Effector CD4-positive, alpha-beta T cell (primary cell): ENCODE measurements at regions not wholly inside any gene's neighbourhood (a gene's known extent, or its start where the extent isn't known, plus 50 kb on each side); places are given as distances from the start of the nearest gene placed in this dataset.

ENCODE experiments used
- DNase-seq: peaks from one replicate; pipeline ENCODE4 v3.0.0-alpha.2; 2020

DNA sequence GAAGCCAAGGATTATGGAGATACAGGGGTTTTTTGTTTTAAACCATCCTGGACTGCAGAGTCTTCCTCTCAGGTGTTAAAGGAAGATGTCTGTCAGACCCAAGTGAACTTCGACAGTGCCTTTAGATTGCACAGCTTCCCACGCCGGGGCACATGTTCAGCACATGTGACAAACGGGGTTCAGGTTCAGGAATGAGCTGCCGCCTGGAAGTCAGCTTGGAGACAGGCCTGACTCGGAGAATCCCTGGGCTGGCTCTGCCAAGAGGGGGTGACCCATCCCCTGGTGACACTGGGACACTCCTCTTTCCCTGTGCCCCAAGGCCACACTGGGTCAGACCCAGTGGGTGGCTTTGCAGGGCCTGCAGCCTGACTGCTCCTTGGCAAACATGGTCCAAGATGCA is 359.3 kb upstream of the SALL3 start:
- DNase-seq, result no peak

DNA sequence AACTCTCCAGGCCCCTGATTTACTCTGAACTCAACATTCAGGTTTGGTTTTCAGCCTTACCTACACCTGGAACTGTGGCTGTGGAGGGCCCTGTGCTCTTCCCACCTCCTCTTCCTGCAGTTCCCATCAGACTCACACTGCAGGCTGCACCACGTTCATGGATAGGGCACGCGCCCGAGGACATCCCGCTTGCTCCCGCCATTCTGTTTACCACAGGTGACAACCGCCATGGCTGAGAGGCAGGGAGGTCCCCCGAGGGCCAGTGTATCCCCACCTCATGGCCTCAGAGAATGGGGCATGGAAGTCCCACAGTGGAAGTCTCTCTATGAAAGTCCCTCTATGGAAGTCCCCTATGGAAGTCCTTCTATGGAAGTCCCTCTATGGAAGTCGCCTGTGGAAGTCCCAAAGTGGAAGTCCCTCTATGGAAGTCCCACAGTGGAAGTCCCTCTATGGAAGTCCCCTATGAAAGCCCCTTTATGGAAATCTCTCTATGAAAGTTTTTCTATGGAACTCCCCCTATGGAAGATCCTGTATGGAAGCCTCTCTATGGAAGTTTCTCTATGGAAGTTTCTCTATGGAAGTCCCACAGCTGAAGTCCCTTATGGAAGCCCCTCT is 358.4 kb upstream of the SALL3 start:
- no peak for DNase-seq

GRCh38 chr18:78622251-78622906 is 357.2 kb upstream of the SALL3 start:
- DNase-seq, result no peak

DNA sequence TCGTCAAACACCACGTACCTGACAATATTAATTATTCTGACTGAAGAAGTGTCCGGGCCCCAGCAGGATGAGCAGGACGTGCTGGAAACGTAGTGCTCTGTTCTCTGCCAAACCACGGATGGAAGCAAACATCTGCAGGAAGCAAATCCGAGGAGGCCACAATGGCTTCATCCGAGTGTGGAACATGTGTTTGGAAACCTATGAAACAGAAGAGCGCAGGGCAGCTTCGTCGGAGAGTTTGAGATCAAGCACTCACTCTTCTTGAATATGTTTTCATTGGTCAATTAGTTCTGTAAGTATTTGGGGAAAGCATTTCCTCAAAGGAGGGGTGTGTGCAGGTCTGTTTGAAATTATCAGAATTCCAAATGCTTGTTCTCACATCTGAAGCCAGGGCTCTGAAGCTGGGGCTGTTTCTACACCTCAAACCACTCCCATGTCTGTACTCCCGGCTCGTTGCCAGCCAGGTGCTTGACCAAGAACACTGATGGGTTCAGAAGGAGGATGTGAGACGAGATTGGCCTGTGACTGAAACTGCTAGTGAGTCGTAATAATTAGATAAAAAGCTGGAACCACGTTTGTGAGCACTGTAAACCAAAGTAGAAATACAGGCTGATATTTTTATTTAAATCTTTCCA is 356.6 kb upstream of the SALL3 start:
- no peak for DNase-seq

DNA sequence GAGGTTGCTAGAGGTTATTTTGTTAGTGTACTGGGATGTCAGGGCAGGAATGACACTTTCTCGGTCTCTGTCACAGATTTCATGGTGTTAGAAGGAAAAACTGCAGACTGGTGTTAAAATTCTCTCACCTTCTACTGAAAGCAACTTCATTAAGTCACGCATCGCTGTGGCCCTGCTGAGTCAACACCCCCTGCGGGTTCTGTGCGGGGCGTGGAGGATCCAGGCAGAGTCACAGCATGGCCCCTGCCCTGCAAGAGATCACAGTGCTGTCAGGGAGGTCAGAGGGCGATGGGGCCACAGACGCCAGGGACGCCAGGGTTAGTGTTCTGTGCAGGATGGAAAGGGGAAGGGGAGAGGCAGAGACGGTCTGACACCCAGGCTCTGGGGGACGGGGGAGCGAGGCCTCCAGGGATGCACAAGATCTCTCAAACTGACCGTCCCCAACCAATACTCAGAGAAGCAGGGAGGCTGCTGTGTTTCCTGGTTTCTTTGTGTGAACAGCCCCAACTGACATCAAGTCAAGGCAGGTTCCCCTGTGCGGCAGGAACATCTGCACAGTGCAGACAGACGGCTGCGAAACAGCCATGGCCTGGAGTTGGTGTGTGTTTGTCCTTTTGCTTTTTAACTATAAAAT is 354.9 kb upstream of the SALL3 start:
- DNase-seq, result no peak

GRCh38 chr18:78625847-78626246 is 353.8 kb upstream of the SALL3 start:
- no peak for DNase-seq

DNA sequence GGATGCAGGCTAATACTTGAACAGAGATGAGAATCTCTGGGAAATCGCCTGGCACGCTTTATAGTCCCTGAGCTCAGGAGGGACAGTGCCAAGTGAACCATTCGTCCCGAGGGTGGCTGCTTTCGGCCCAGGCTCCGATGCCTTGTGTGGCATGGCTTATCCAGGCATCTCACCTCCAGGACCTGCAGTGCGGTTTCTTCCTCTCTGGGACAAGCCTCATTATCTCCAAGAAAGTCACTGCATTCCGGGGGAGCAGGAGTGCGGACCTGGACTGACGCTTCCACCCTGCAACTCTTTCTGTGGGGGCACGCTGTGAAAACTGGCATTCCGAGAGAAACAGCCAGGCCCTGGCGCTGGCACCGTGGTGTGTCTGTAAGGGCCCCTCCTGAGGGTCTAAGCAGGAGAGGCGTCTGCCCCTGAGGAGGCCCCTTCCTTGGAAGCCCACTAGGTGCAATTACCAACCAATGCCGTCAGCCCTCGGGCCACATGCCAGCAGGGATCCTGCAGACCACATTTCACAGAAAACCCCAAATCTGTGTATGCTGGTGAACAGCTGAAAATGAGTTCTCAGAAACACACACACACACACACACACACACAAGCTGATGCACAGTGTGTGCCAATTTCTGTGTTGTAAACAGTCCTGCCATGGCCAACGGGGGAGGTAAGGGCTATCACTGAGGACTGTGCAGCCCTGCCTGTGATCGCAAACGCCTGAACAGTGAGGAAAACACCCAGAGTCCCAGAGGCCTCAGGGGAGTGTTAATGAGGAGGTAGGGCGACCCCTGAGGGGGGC is 351.9 kb upstream of the SALL3 start:
- DNase-seq, result no peak

- DNase-seq, result no peak
Measured at GRCh38 chr18:78629426-78629825, 350.2 kb upstream of the SALL3 start.

DNA sequence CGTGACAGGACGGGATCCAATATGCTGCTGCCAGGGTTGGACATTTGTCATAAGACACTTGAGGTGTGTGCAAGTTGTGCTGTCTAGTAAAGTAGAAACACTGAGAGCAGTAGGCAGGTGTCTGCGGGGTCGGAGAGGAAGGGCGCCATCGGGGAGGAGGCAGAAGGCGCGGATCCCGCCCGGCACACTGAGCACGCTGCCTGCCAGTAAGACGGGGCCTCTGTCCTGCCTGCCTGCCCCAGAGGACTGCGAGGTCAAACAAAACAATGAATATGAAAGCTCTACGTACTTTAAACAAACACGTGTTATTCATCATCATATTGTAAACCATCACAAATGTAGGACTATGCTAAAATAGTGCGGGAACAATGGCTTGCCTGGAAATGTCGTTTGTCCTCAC is 349.3 kb upstream of the SALL3 start:
- DNase-seq, result no peak

DNA sequence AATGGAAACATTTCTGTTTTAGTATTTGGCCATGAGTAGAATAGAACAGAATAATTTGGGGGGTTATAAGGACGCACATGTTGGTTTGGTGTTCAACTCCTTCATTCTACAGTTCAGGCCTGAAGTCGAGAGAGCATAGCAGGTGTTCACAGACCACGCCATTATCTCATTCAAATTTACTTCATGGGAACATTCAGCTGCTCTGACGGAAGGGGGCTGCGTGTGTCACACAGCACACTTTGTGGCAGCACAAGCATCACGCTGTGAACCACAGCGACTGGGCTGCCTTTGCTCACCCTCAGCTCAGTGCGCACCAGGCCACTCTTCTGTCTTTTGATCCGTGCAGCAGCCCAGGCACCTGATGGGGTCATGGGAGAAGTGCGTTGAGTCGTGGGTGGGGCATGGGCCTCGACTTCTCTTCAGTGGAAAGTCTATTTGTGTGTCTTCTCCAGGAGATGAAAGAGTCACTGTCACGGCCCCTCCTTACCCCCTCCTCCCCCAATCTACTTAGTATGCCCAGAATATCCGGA is 348.6 kb upstream of the SALL3 start:
- DNase-seq, result no peak

DNA sequence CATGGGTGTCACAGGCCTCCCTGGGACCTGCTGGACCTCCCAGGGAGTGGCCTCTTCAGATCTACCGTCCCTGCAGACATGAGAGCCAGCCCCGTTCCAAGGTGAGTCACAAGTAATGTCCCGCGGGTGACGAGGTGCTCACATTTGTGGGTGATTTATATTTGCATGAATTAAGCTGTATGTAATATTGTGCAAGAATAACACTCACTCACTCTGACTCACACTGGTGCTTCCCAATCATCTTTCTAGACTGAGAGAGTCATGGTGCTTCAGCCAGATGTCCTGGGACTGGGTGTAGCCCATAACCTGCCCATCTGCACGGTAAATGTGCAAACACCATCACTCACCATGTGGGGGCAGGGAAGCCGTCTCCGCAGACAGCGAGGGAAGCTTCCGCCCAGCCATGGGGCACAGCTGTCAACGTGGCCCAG is 347.5 kb upstream of the SALL3 start:
- DNase-seq, result no peak

DNA sequence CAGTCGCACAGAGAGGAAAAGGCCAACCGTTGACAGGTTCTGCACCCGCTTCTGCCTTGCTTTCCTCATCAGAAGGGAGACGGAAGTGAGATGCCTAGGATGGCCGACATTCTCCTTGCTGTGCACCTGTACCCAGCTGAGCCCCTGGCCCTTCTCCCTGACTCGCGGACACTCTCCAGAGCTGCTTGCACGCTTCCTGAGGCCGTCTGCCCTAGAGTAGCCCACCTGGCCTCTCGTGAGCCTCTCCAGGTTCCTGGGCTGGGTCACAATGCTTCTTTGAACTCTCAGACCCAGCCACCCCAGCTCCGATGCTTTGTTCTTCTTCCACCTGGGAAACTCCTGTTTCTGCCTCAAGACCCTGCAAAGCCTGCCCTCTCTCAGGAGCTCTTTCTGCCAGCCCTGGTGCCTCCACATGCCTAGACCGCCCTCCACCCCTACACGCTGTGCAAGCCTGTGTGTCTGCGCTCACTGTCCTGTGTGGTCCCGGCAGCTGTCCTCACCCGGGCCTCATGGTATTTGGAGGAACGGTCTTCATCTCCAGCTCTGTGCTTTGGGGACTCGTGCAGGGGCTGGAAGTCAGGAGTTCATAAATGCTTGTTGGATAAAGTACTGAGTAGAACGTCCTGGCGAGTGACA is 345.4 kb upstream of the SALL3 start:
- no peak for DNase-seq

DNA sequence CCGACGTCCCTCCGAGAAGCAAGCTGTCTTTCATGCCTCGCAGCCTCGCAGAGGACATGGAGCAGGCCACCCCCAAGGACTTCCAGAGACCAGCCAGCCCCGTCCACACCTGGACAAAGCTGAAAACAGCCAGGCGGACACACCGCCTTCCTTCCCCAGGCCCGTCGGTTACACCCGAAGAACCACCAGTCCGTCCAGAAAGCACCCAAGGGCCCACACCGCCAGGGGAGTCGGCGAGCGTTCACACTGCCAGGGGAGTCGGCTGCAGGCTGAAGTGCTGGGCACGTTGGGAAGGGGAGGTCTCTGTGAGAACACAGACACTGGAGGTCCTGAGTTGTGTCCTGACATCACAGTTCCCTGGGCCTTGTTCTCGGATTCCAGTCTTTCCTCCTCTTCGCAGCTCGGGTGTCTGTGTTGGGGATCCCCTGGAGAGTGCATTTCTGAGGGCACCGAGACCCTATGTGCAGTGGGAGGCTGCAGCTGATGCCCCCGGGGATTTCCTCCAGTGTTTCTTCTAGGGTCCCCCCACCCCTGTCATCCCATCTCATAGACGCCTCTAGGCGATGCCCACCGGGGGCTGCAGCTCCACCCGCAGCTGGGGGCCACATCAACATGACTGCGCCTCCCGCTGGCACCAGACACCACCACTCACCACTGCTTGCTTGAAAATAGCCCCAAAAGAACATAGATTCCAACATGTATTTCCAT is 344.4 kb upstream of the SALL3 start:
- no peak for DNase-seq

- DNase-seq, result no peak
Measured at GRCh38 chr18:78636260-78636659, 343.4 kb upstream of the SALL3 start.

DNA sequence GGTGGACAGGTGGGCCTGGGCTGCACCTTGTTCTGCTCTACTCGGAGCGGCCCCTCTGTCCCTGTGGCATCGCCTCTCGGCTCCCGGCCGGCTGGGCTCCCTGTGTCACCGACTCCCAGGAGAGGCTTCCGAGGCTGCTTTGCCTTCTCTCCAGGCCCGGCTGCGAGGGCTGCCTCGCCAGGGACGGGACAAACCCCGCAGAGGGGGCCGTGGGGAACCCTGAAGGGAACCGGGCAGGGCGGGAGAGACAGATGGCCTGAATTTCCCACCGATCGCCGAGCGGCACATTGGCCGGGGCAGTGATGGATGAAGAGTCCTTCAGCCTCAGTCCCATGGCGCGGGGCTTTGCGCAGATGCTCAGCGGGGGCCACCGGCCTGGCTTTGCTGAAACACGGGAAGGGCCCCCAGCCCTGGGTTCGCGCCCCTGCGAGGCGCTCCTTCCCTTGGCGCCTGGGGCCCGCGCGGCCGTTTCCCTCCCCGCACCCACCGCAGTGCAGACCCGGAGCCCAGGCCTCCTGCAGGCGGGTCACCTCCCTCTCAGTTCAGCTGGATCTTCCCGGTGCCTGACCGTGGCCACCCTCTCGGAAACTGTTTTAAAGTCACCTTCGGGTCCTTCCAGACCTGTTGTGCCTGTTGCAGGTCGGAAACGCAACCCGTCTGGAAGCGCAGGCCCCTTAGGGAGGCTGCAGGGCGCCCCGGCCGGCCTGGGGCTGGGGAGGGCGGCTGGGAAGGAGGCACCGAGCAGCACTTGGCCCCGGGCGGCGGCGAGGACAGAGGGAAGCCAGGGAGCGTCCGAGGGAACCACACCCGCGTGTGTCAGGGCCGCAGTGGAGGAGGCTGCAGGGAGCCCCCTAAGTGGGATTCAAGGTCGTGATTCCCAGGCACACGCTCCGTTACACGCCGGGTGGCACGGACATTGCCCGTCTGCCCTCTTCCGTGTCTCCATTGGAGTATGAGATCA is 341.9 kb upstream of the SALL3 start:
- no peak for DNase-seq

- no peak for DNase-seq
Measured at GRCh38 chr18:78639006-78639950, 340.3 kb upstream of the SALL3 start.

GRCh38 chr18:78640246-78640995 is 339.2 kb upstream of the SALL3 start:
- no peak for DNase-seq

DNA sequence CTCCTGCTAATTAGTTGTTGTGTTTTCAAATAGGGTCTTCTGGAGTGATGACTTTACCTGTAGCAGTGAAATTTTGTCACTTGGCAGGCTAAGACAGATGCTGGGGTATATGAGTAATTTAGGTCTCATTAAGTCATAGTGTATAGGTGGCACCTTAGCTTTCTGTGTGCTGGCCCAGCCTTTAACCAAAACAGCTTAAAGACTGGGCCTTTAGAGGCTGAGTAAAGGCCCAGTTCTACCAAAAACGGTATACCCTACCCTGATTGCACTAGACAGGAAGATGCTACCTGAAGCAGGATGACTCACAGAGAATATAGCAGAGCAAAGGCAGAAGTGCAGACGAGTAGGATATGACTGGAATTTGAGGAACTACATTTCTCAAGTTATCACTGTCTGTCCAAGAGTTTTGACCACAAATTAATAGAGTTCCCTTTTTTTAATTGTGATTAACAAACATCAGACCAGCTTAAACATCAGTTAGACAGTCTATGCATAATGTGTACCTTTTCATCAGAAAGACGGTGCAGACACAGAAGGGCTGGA is 337.9 kb upstream of the SALL3 start:
- no peak for DNase-seq
